ENCODE measurements at regions not wholly inside any gene's neighbourhood (a gene's known extent, or its start where the extent isn't known, plus 50 kb on each side); places are given as distances from the start of the nearest gene placed in this dataset.
"Not testable (repeated sequence)": the region's sequence is repeated elsewhere in the genome, so short reads cannot be mapped to it uniquely, and the experiment has no call there.

GRCh38 chrX:88024022-88024421, 506.4 kb downstream of the KLHL4 start:
- DNase-seq (ENCODE audit: low spot score): no peak
- Mint-ChIP-seq H3K27me3 (ENCODE audit: low read depth) (no peaks in the 10 kb centered on the region), H3K4me3 (no peak overlapping the region), H3K9me3 (peaks cover 4% of the 10 kb centered on the region), H3K36me3 (ENCODE audit: low read depth) (no peaks in the 10 kb centered on the region), H3K27ac (no peak overlapping the region), H3K4me1 (ENCODE audit: low read depth) (no peaks in the 10 kb centered on the region)

- Mint-ChIP-seq H3K9me3 (peaks cover 4% of the 10 kb centered on the region), H3K4me1 (ENCODE audit: low read depth) (no peaks in the 10 kb centered on the region), H3K27ac (no peak overlapping the region)
Observed at GRCh38 chrX:88072339-88073030, 554.9 kb downstream of the KLHL4 start.

GRCh38 chrX:88101968-88102367, 584.4 kb downstream of the KLHL4 start:
- Mint-ChIP-seq H3K27me3 (ENCODE audit: low read depth) (no peaks in the 10 kb centered on the region), H3K36me3 (ENCODE audit: low read depth) (no peaks in the 10 kb centered on the region)

More at GRCh38 chrX:88072339-88073030, 554.9 kb downstream of the KLHL4 start:
- Mint-ChIP-seq H3K36me3 (ENCODE audit: low read depth) (no peaks in the 10 kb centered on the region), H3K4me3 (no peak overlapping the region), H3K27me3 (ENCODE audit: low read depth) (no peaks in the 10 kb centered on the region)
- no peak for DNase-seq (ENCODE audit: low spot score)

GRCh38 chrX:88135735-88136134, 611.3 kb upstream of the CPXCR1 start:
- no peak for DNase-seq (ENCODE audit: low spot score)
- H3K4me1 Mint-ChIP-seq (ENCODE audit: low read depth): no peaks in the 10 kb centered on the region
- no peaks in the 10 kb centered on the region for H3K36me3 Mint-ChIP-seq (ENCODE audit: low read depth)
- no peak overlapping the region for H3K27ac Mint-ChIP-seq
- no peaks in the 10 kb centered on the region for H3K27me3 Mint-ChIP-seq (ENCODE audit: low read depth)
- H3K4me3 Mint-ChIP-seq: no peak overlapping the region
- no peaks in the 10 kb centered on the region for H3K9me3 Mint-ChIP-seq

More at GRCh38 chrX:88101968-88102367, 584.4 kb downstream of the KLHL4 start:
- Mint-ChIP-seq H3K27ac (no peak overlapping the region), H3K4me1 (ENCODE audit: low read depth) (no peaks in the 10 kb centered on the region), H3K9me3 (peaks cover 15% of the 10 kb centered on the region), H3K4me3 (no peak overlapping the region)
- no peak for DNase-seq (ENCODE audit: low spot score)

GRCh38 chrX:88136328-88136727, 610.7 kb upstream of the CPXCR1 start:
- Mint-ChIP-seq H3K36me3 (ENCODE audit: low read depth) (no peaks in the 10 kb centered on the region), H3K9me3 (no peaks in the 10 kb centered on the region), H3K4me3 (no peak overlapping the region), H3K27me3 (ENCODE audit: low read depth) (no peaks in the 10 kb centered on the region), H3K4me1 (ENCODE audit: low read depth) (no peaks in the 10 kb centered on the region), H3K27ac (no peak overlapping the region)
- DNase-seq (ENCODE audit: low spot score): no peak

- no peaks in the 10 kb centered on the region for H3K36me3 Mint-ChIP-seq (ENCODE audit: low read depth)
- peaks cover 5% of the 10 kb centered on the region for H3K9me3 Mint-ChIP-seq
- H3K27ac Mint-ChIP-seq: no peak overlapping the region
- H3K27me3 Mint-ChIP-seq (ENCODE audit: low read depth): no peaks in the 10 kb centered on the region
- no peak overlapping the region for H3K4me3 Mint-ChIP-seq
- no peak for DNase-seq (ENCODE audit: low spot score)
- H3K4me1 Mint-ChIP-seq (ENCODE audit: low read depth): no peaks in the 10 kb centered on the region
Observed at GRCh38 chrX:88146577-88146976, 600.4 kb upstream of the CPXCR1 start.

GRCh38 chrX:88170553-88170952, 576.5 kb upstream of the CPXCR1 start:
- peaks cover 13% of the 10 kb centered on the region for H3K9me3 Mint-ChIP-seq
- no peak overlapping the region for H3K4me3 Mint-ChIP-seq
- H3K27ac Mint-ChIP-seq: no peak overlapping the region
- no peak for DNase-seq (ENCODE audit: low spot score)
- no peaks in the 10 kb centered on the region for H3K36me3 Mint-ChIP-seq (ENCODE audit: low read depth)
- no peaks in the 10 kb centered on the region for H3K4me1 Mint-ChIP-seq (ENCODE audit: low read depth)
- H3K27me3 Mint-ChIP-seq (ENCODE audit: low read depth): no peaks in the 10 kb centered on the region

GRCh38 chrX:88173932-88174440, 573.0 kb upstream of the CPXCR1 start:
- not testable (repeated sequence) for H3K27me3 Mint-ChIP-seq (ENCODE audit: low read depth); H3K9me3 Mint-ChIP-seq; H3K4me1 Mint-ChIP-seq (ENCODE audit: low read depth); H3K36me3 Mint-ChIP-seq (ENCODE audit: low read depth); H3K4me3 Mint-ChIP-seq; H3K27ac Mint-ChIP-seq; DNase-seq (ENCODE audit: low spot score)

GRCh38 chrX:88202149-88202548, 544.9 kb upstream of the CPXCR1 start:
- Mint-ChIP-seq H3K4me3 (no peak overlapping the region), H3K27me3 (ENCODE audit: low read depth) (no peaks in the 10 kb centered on the region), H3K4me1 (ENCODE audit: low read depth) (no peaks in the 10 kb centered on the region), H3K9me3 (peaks cover 5% of the 10 kb centered on the region), H3K27ac (no peak overlapping the region), H3K36me3 (ENCODE audit: low read depth) (no peaks in the 10 kb centered on the region)
- DNase-seq (ENCODE audit: low spot score): no peak

GRCh38 chrX:88244066-88244465, 503.0 kb upstream of the CPXCR1 start:
- H3K4me3 Mint-ChIP-seq: no peak overlapping the region
- H3K36me3 Mint-ChIP-seq (ENCODE audit: low read depth): no peaks in the 10 kb centered on the region
- peaks cover 4% of the 10 kb centered on the region for H3K9me3 Mint-ChIP-seq

GRCh38 chrX:88284844-88285243, 462.2 kb upstream of the CPXCR1 start:
- Mint-ChIP-seq H3K27me3 (ENCODE audit: low read depth) (no peaks in the 10 kb centered on the region), H3K9me3 (peaks cover 11% of the 10 kb centered on the region)

More at GRCh38 chrX:88244066-88244465, 503.0 kb upstream of the CPXCR1 start:
- Mint-ChIP-seq H3K27ac (no peak overlapping the region), H3K27me3 (ENCODE audit: low read depth) (no peaks in the 10 kb centered on the region), H3K4me1 (ENCODE audit: low read depth) (no peaks in the 10 kb centered on the region)
- no peak for DNase-seq (ENCODE audit: low spot score)

GRCh38 chrX:88313972-88314371, 433.1 kb upstream of the CPXCR1 start:
- not testable (repeated sequence) for H3K27me3 Mint-ChIP-seq (ENCODE audit: low read depth); DNase-seq (ENCODE audit: low spot score); H3K27ac Mint-ChIP-seq; H3K4me3 Mint-ChIP-seq; H3K36me3 Mint-ChIP-seq (ENCODE audit: low read depth); H3K4me1 Mint-ChIP-seq (ENCODE audit: low read depth)
- H3K9me3 Mint-ChIP-seq: peaks cover 39% of the 10 kb centered on the region

More at GRCh38 chrX:88284844-88285243, 462.2 kb upstream of the CPXCR1 start:
- DNase-seq (ENCODE audit: low spot score): no peak
- Mint-ChIP-seq H3K4me1 (ENCODE audit: low read depth) (no peaks in the 10 kb centered on the region), H3K27ac (no peak overlapping the region), H3K36me3 (ENCODE audit: low read depth) (no peaks in the 10 kb centered on the region), H3K4me3 (no peak overlapping the region)

GRCh38 chrX:88325634-88326033, 421.4 kb upstream of the CPXCR1 start:
- Mint-ChIP-seq H3K36me3 (ENCODE audit: low read depth) (no peaks in the 10 kb centered on the region), H3K4me1 (ENCODE audit: low read depth) (no peaks in the 10 kb centered on the region), H3K4me3 (no peak overlapping the region), H3K27ac (no peak overlapping the region), H3K9me3 (no peaks in the 10 kb centered on the region), H3K27me3 (ENCODE audit: low read depth) (no peaks in the 10 kb centered on the region)
- no peak for DNase-seq (ENCODE audit: low spot score)

- Mint-ChIP-seq H3K36me3 (ENCODE audit: low read depth) (no peaks in the 10 kb centered on the region), H3K4me1 (ENCODE audit: low read depth) (no peaks in the 10 kb centered on the region), H3K27ac (no peak overlapping the region), H3K27me3 (ENCODE audit: low read depth) (no peaks in the 10 kb centered on the region), H3K9me3 (peaks cover 12% of the 10 kb centered on the region), H3K4me3 (no peak overlapping the region)
- no peak for DNase-seq (ENCODE audit: low spot score)
Observed at GRCh38 chrX:88355252-88355651, 391.8 kb upstream of the CPXCR1 start.

GRCh38 chrX:88366314-88366713, 380.7 kb upstream of the CPXCR1 start:
- Mint-ChIP-seq H3K4me1 (ENCODE audit: low read depth) (no peaks in the 10 kb centered on the region), H3K9me3 (peaks cover 2% of the 10 kb centered on the region), H3K27me3 (ENCODE audit: low read depth) (no peaks in the 10 kb centered on the region), H3K36me3 (ENCODE audit: low read depth) (no peaks in the 10 kb centered on the region), H3K4me3 (no peak overlapping the region), H3K27ac (no peak overlapping the region)
- DNase-seq (ENCODE audit: low spot score): no peak
